ENCODE measurements at regions not wholly inside any gene's neighbourhood (a gene's known extent, or its start where the extent isn't known, plus 50 kb on each side); places are given as distances from the start of the nearest gene placed in this dataset.
A peak's percentile ranks its signal among the peaks of the same experiment; 100 is the strongest.

DNA sequence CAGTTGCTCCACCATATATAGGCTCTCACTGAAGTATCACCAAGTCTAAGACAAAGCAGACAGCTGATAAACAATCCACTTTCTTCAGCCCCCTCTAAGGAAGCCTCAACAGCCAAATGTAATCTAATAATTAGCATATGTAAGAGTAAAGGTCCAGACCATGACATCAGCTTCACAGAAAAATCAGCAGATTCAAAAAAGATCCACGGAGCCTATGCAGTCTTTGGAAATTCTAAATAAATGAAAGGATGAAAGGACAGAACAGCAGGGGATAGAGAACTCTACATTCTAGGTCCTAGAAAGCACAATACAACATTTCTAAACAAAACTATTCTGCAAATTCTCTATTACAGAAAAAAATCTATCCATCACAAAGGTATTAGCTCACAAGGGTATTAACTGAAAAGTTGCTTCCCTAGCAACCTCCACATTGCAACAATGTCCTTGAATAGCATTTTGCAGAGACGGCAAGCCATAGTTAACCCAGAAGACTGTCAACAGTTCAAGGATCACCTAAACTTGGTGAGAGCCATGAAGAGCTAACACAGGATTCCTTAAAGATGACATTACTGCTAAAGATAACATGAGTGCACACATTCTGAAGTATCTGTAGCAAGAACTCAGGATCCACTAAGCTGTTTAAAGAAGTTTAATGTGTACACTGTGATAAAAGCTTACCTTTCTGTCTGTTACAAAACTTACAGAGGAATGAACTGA lies 74.3 kb downstream of the SIPA1L2 start:
- DNase-seq (ENCODE audit: low read depth): no peak

DNA sequence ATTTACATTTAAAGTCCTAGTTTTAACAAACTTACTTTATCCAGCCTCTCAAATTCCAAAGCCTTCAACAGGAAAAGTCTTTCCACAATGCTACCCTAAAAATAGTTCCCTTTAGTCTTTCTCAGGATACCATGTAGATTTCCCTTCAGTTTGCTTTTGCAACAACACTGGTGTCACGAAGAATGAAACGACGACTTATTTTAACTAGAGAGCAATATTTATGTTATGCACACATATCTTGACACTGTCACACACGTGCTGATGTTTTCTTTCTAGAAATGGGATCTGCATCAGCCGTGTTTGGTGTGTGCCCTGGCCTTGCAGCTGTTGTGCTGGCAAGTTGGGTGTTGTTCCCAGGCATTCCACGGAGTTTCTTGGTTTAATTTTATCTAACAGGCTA lies 75.5 kb downstream of the SIPA1L2 start:
- peak; percentile 56 for DNase-seq (ENCODE audit: low read depth)

DNA sequence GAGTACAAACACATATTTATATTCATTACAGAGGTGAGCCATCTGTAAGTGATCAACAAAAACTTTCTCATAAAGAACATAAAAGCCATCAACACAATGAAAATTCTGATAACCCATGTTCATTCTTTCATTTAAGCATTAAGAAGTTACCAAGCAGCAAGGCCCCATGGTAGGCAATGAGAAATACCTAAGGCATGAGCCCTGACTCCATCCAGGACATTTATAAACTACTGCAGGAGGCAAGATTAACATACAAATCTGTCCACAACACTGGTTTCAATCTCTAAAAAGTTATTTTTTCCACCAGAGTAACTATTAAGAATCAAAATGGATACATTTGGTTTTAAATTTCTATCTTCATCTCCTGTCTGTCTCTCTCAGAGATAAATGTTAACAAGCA lies 76.1 kb downstream of the SIPA1L2 start:
- peak; percentile 44 for DNase-seq (ENCODE audit: low read depth)

DNA sequence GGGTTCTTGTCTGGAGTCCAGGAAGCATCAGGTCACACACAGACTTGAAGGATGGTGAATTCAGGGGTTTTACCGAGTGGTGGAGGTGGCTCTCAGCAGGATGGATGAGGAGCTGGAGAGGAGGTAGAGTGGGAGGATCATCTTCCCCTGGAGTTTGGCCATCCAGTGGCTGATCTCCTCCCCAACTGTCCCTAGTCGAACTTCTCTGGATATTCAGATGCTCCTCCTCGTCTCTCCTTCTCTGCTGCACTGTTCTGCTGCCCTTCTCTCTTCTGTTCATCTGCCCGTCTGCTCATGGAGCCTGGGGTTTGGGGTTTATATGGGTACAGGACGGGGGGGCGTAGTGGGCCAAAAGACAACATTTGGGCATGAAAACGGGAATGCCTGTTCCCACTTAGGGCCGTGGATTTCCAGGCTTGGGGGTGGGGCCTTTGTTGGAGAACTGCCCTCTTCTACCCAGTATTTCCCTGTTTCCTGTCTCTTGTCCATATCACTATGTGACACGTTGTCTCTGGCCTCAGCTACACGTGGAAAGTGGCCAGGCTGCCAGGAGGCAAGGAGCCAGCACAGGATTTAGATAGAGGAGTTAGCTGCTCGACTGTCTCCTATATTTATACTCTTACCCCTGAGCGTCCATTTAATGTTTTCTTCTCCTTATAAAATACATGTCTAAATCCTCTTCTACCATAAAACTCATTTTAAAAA lies 76.7 kb downstream of the SIPA1L2 start:
- no peak for DNase-seq (ENCODE audit: low read depth)

DNA sequence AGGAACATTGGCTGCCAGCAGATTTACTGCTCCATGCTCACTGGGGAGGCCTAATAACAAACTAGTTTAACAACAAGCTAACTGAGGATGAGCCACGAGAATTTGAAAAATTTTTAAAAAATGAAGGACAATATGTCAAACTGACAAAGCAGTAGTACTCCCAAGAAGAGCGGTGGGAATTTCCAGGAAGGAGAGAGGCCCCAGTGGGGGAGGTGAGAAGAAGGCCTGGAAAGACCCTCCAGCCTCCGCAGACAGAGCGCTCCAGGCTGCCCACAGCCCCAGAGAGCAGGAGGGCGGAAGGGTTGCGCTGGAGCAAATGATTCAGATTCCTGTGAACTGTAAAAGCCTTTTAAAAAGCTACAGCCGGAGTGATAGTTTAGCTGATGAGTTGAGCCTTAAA lies 78.5 kb downstream of the SIPA1L2 start:
- no peak for DNase-seq (ENCODE audit: low read depth)

DNA sequence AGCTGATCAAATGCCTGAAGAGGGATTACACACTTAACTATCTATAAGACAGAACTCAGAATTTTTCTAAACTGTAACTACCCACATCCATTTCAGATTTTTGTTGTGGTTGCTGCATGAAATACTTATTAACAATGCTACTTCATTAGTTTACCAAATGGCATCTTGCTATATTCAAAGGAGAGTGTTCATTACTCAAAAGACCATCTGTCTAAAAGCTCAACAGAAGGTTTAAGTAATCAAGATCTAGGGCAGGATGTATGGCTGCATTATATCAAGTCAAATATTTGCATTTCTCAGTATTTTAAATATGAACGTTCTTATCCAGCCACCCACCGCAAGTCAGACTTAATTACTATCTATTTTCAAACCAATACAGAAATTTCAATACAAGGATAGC lies 79.9 kb downstream of the SIPA1L2 start:
- DNase-seq (ENCODE audit: low read depth): no peak

DNA sequence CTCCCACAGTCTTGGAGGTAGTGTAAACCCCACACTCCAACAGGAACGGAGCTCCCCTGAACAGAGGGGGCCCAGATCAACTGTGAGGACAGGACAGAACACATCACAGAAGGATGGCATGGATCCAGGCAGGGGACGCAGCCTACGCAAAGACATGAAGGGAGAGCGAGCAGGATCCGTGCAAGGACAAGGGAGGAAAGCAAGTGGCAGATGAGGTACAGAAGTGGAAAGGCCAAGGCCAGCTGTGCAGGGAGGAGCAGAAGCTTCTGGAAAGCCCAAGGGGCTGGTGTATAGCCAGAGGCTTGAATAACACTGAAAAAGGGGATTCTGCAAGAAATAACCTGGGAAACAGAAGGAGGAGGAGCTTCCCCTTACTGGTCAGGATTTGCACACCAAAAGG lies 81.2 kb downstream of the SIPA1L2 start:
- DNase-seq (ENCODE audit: low read depth): no peak

DNA sequence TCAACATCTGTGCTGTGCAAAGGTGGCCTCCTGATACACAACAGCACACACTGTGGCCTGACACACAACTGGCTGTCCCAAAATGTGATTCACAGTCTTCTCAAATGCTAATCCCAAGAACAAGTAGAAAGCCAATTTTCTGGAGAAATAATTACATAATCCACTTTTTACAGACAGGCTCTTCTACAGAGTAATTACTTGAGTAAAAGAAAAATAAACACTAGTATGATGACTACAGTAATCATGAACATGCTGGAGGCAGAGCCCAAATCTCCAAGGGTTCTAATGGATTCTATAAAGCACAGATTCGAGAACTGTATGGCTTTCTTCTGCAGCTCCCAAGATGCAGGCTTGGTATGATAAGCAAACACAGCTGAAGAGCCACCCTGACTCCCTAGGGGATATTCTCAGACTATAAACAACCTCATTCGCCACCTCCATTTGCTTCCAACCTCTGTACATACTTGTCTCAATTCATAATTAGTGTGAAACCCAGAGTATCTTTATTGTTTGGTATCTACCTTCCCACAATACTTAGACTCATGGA lies 81.9 kb downstream of the SIPA1L2 start:
- no peak for DNase-seq (ENCODE audit: low read depth)

DNA sequence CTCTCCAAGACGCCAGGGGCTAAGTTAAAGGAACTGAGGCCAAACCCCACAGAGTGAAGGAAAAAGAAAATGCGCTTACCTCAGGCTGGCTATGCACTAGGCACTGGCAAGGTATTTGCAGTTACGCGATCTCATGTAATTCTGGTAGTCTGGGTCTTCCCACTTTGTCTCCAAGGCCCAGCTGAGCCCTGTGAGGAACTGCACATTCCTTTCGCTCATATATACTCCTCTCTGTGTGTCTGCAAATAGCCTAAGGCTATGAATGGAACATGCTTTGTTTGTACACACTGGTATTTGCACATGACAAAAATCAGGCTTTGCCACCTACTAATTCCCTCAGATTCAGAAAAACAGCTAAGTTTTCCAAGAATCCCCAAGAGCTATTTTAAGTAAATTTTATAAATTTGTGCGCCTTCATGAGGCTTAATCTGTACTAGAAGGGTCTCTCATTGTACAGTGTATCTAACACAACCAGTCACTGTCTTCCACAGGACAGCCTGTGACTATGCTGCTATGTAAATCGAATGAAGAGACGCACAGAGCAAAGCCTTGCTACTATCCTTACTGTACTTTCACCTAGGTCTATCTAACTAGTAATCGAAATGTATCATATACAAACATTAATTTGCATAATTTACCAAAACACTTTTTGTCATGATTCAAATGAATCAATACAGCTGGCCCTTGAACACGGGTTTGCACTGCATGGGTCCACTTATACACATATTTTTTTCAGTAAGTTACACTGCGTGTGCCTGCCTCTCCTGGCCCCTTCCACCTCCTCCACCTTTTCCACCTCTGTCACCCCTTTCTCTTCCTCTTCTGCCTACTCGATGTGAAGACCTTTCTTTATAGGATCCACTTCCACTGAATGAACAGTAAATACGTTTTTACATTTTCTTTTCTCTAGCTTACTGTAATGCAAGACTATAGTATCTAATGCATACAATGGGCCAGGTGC lies 87.0 kb downstream of the SIPA1L2 start:
- no peak for DNase-seq (ENCODE audit: low read depth)

DNA sequence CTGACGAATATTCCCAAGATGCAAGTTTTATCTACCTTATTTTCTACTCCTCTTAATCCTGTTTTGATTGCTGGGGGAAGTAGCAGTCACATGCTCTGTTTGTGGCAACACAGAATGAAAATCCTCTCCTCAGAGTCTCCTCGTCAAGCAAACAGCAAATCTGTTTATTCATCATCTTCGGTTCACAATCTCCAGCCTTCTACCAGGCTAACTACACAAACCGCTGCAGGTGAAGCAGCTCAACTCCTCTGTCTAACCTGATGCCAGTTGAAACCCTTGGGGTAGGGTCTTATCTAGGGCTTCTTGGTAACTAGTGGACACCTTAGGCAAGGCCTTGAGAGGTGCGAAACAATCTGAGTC lies 91.0 kb downstream of the SIPA1L2 start:
- DNase-seq (ENCODE audit: low read depth): no peak

DNA sequence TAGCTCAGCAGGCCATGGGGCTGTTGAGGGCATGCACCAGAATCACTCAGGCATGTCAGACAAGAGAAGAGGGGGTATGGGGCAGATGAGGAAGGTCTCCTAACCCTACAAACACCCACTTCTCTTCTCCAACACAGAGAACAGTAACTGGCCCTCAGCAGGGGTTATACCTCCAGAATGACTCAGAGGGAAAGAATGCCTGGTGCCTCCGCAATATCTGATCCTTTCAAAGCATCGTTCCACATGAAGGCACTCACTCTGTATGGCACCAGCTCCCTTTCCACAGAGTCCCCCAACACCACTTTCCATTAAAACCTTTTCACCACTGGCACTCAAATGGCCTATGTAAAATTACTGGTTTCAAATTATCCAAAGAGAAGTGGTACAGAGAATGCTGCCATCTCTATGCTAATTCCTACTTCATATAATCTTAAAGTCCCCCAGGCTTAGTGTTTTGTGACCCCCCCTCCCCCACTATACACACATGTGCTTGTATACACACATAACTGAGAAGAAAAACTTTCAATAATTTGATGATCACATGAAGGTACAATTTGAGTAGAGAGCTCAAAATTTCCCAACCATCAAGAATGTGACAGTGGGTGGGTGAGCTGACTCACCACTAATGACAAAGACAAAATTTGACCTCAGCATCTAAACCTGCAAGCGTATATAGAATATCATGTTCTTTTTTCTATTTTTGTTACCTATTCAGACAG lies 91.5 kb downstream of the SIPA1L2 start:
- peak; percentile 41 for DNase-seq (ENCODE audit: low read depth)

DNA sequence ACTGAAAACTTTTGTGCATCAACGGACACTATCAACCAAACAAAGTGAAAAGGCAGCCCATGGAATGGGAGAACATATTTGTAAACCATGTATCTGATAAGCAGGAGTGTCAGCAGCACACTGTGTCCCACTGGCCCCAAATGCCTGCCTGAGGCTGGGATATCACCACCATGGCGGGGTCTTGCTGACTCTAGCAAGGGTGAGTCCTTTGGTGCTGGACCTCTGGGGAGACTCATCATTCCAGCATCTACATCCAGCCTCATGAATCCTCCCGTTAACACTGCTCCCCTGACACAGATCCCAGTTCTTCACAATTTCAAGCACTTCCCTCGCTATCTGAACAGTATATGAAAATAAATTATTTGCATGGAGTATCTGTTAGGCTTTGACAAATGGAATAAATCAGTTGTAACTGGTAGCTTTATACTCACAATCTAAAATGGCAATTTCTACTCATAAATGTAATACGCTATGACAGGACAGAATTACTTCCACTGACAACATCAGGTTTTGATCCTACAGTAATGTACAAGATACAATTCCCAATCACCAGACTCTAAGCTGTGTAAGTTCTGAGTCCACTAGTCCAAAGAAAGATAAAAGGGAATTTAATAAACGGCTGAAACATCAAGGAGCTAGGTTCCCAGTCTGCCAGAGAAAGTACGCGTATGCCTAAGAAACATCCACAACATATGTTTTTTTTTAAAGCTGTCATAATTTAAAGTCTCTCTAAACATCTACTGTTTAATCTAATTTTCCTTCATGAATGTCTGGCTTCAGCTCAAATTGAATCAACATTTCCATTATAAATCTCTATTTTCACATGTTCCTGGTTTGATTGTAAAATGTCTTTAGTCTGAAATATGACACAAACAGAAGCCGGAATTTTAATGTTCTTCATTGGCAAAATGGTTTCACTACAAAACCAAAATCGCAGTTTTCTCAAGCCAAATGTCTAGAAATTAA lies 95.1 kb downstream of the SIPA1L2 start:
- DNase-seq (ENCODE audit: low read depth): no peak

DNA sequence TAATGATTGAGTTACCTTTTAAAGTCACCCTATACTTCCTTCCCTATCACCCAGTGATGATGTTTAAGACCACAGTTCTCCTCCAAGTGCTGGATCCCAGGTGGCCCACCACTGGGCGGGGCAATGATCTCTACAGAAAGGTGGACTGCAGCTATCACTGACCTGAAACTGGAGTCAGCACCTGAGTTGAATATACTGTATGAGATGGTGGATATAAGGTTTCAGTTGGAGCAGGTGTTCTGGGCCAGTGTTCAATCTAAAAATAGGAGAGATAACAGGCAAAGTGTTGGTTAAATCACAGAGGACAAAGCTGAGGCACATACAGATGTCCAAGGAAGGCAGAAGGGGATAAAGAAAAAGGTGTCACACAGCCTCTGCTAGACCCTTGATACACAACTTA lies 96.6 kb downstream of the SIPA1L2 start:
- no peak for DNase-seq (ENCODE audit: low read depth)

DNA sequence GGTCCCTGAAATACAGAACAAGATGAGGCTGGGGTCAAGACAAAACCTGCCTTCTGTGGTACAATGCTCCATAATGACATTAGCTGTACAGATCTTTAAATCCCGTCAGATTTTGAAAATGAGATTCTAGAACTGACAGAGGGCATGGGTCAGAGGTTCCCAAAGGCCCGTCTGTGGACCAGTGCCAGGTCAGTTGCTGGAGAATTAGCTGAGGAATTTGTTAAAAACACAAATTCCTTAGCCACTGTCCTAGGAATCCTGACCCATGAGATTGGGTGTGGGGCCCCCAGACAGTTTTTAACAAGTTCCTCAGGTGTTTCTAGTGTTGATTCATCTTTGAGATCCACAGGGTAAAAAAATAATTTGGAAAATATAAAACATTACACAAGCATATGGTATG lies 97.0 kb downstream of the SIPA1L2 start:
- no peak for DNase-seq (ENCODE audit: low read depth)

DNA sequence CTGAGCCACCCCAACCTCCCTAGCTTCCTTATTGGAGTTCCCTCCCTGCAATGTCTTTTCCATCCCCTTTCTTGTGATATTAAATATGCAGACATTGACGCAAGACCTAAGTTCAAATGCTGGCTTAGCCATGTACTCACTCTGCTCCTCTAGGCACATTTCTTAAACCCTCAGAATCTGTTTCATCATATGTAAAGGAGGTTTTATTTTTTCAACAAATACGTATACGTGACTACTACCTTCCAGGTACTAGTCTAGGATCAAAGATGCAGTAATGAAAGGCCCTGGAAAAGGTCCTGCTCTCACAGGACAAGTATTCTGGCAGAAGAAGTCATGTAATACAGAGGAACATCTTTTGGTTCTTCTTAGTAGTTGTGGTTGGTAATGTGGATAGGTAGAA lies 98.6 kb downstream of the SIPA1L2 start:
- DNase-seq (ENCODE audit: low read depth): no peak

DNA sequence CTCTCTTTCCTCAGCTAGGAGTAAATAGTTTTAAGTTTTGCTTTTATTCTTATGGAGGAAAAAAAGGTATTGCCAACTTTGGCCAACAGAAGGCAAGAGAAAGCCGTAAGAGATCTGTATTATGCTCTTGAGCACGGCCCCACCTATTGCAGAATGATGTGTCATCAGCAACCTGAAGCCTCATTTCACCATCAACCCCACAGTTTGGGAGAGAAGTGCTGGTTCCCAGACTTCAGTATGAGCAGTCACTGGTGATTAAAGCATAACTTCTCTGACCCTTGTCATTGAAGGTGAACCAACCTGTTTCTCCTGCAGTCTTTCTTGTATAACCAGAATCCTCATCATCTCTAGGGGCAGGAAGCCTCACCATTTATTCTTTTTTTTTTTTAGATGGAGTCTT lies 100.2 kb downstream of the SIPA1L2 start:
- peak; percentile 20 for DNase-seq (ENCODE audit: low read depth)

DNA sequence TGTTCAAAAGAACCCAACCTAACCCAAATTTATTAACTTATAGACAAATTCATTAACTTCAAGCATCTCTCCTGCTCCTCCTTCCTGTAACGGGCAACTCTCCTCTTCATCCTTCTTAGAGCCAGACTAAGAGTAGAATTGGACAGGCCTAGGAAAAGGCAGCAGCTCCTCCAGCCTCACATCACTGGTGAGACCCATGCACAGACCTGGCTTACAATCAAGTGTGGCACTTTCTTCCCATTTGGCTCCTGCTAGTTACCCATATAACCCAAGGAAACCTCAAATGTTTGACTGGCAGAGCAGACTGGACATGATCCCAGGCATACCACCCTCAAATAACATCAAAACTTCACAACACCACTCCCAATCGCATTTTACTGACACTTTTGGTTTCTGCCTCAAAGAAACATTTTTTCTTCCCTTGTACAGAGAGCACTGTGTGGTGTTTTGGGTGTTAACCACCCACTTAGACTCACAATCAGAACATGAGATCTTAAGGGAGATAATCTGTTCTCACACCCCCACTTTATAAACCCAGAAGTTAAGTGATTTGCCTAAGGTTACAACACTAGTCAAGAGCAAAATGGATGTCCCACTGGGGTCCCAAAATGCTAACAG lies 101.4 kb downstream of the SIPA1L2 start:
- DNase-seq (ENCODE audit: low read depth): no peak

DNA sequence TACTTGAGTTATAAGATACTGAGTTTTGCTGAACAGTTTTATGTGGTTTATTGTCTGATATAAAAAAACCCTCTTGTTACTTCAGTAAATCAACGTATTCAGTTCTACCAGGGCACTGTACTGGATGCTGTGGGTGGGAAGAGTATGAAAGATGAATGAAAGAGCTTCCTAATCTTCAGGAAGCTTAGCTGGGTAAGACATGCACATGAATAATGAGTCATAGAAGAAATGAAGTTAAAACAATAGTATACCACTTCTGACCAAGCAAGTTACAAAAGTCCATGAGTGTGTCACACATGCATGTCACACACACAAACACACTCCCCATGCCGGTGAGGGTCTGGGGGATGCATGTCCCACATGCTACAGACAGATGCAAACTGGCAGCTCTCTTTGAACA lies 105.9 kb downstream of the SIPA1L2 start:
- DNase-seq (ENCODE audit: low read depth): no peak

DNA sequence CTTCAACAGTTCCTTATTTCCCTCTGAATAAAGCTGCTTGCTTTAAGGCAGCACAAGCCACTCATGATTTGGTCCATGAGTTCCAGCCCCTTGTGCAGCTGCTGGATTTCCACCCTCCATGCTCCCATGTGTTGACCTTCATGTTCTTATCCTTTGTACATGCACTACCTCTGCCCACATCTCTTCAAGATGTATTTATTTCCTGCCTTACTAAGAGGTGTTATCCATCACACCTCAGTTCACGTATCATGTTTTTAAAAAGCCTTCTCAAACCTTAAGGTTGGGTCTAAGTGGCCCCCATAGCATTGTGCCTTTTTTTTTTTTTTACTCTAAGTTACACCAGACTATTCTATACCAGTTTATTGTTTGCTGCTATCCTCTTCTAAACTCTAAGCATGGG lies 107.7 kb downstream of the SIPA1L2 start:
- no peak for DNase-seq (ENCODE audit: low read depth)

DNA sequence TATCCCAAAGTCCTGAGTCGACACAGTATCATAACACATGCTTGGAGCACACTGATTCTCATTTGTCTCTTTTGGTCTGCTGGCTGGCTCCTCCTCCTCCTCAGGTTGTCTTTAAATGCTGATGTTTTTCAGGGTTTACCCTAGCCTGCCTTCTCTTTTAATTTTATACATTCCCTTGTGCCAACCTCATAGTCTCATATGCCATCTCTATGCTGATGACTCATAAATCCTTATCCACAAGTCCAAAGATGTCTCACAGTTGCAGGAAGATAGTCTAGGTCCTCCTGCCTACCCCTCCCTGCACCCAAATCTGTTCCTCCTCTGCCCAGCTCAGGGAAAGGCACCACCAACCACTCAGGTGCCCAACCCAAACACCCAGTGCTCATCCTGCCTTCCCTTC lies 108.3 kb downstream of the SIPA1L2 start:
- no peak for DNase-seq (ENCODE audit: low read depth)
